Stimulated activated CD4-positive, alpha-beta T cell treated with anti-CD3 and anti-CD28 coated beads, Interleukin-4, amount 100 ng/mL, for 24 hours (primary cell): ENCODE measurements at regions not wholly inside any gene's neighbourhood (a gene's known extent, or its start where the extent isn't known, plus 50 kb on each side); places are given as distances from the start of the nearest gene placed in this dataset.
"Not testable (repeated sequence)": the region's sequence is repeated elsewhere in the genome, so short reads cannot be mapped to it uniquely, and the experiment has no call there.

Source experiments
- DNase-seq: peaks from one replicate; pipeline ENCODE4 v3.0.0-alpha.2; 2020

- no peak for DNase-seq
These were observed 461.6 kb upstream of the CDH11 start for GRCh38 chr16:65583498-65583897.

- no peak for DNase-seq
These were observed 457.2 kb upstream of the CDH11 start for GRCh38 chr16:65579050-65579449.

GRCh38 chr16:65576631-65577030 lies 454.8 kb upstream of the CDH11 start:
- DNase-seq: no peak

GRCh38 chr16:65576139-65576538 lies 454.3 kb upstream of the CDH11 start:
- DNase-seq: no peak

GRCh38 chr16:65574326-65574966 lies 452.6 kb upstream of the CDH11 start:
- DNase-seq: no peak

GRCh38 chr16:65572156-65572555 lies 450.3 kb upstream of the CDH11 start:
- no peak for DNase-seq

- DNase-seq: no peak
These were observed 448.4 kb upstream of the CDH11 start for GRCh38 chr16:65570261-65570660.

- no peak for DNase-seq
These were observed 438.0 kb upstream of the CDH11 start for GRCh38 chr16:65559846-65560245.

GRCh38 chr16:65549689-65550088 lies 427.8 kb upstream of the CDH11 start:
- DNase-seq: not testable (repeated sequence)

- no peak for DNase-seq
These were observed 426.6 kb upstream of the CDH11 start for GRCh38 chr16:65548470-65548869.

GRCh38 chr16:65547772-65548446 lies 426.0 kb upstream of the CDH11 start:
- no peak for DNase-seq

GRCh38 chr16:65546353-65546791 lies 424.5 kb upstream of the CDH11 start:
- no peak for DNase-seq

GRCh38 chr16:65545413-65545956 lies 423.6 kb upstream of the CDH11 start:
- DNase-seq: no peak

GRCh38 chr16:65543781-65544740 lies 422.2 kb upstream of the CDH11 start:
- DNase-seq: no peak

- no peak for DNase-seq
These were observed 419.8 kb upstream of the CDH11 start for GRCh38 chr16:65541646-65542045.

- no peak for DNase-seq
These were observed 419.0 kb upstream of the CDH11 start for GRCh38 chr16:65540901-65541300.

GRCh38 chr16:65538976-65539375 lies 417.1 kb upstream of the CDH11 start:
- no peak for DNase-seq

GRCh38 chr16:65537336-65537735 lies 415.5 kb upstream of the CDH11 start:
- no peak for DNase-seq

GRCh38 chr16:65534121-65534528 lies 412.3 kb upstream of the CDH11 start:
- no peak for DNase-seq

- no peak for DNase-seq
These were observed 411.0 kb upstream of the CDH11 start for GRCh38 chr16:65532846-65533245.

- no peak for DNase-seq
These were observed 410.4 kb upstream of the CDH11 start for GRCh38 chr16:65532258-65532657.

GRCh38 chr16:65531475-65531874 lies 409.6 kb upstream of the CDH11 start:
- no peak for DNase-seq

- DNase-seq: no peak
These were observed 403.8 kb upstream of the CDH11 start for GRCh38 chr16:65525707-65526106.
